Thyroid gland (tissue), 4 donors: ENCODE measurements at regions not wholly inside any gene's neighbourhood (a gene's known extent, or its start where the extent isn't known, plus 50 kb on each side); places are given as distances from the start of the nearest gene placed in this dataset.

Experiments used
- CTCF ChIP-seq, 6 experiments: fragments of 200-600 bp in 3 of 6; fragments of 450-650 bp in 3 of 6; sonication (generic) in 3 of 6; IDR thresholded peaks; one replicate each; pipeline ENCODE4 v1.5.1; 2016 to 2019; ENCODE audit warnings: antibody characterized with exemption in 6 of 6, mild to moderate bottlenecking in 2 of 6, inconsistent platforms in 1 of 6, moderate library complexity in 1 of 6
- POLR2A ChIP-seq, 2 donors: fragments of 450-650 bp; IDR thresholded peaks; one replicate each; pipeline ENCODE4 v1.6.1; 2017; ENCODE audit warnings: antibody characterized with exemption in 2 of 2, mild to moderate bottlenecking in 2 of 2, moderate library complexity in 1 of 2

- no peak for TF ChIP-seq CTCF (IDR thresholded peaks at IDR 0.05)
- no peak for TF ChIP-seq POLR2A (IDR thresholded peaks at IDR 0.05)
Observed at GRCh38 chr12:65615118-65615517, 209.2 kb upstream of the HMGA2 start.
